Lower leg skin (tissue), 4 donors: ENCODE measurements at regions not wholly inside any gene's neighbourhood (a gene's known extent, or its start where the extent isn't known, plus 50 kb on each side); places are given as distances from the start of the nearest gene placed in this dataset.

Experiments
- DNase-seq, 2 donors: peaks; one replicate each; pipeline ENCODE4 v3.0.0-alpha.2; 2019; ENCODE audit warnings: low spot score in 2 of 2
- H3K4me3 ChIP-seq: fragments of 200-600 bp; sonication (generic); 2 replicates; pipeline ENCODE4 v1.5.1; 2017; ENCODE audit warnings: mild to moderate bottlenecking, low read depth; ENCODE audit not compliant: poor library complexity, severe bottlenecking
- CTCF ChIP-seq, 3 donors: fragments of 450-650 bp; IDR thresholded peaks; one replicate each; pipeline ENCODE4 v1.5.1; 2016; ENCODE audit warnings: antibody characterized with exemption in 3 of 3, mild to moderate bottlenecking in 3 of 3, moderate library complexity in 2 of 3
- POLR2A ChIP-seq, 2 donors: fragments of 450-650 bp; IDR thresholded peaks; one replicate each; pipeline ENCODE4 v1.6.1; 2016 to 2017; ENCODE audit warnings: antibody characterized with exemption in 2 of 2, mild to moderate bottlenecking in 1 of 2, moderate library complexity in 1 of 2
- WGBS, 2 donors: methylation state at CpG; one replicate each; pipeline ENCODE4 v1.1.5; 2018; 5-methylcytosine and 5-hydroxymethylcytosine counted together
- intact Hi-C: fragments of 100-400 bp; cut with DNase I; formaldehyde crosslinking; loops from one replicate; pipeline ENCODE4 v1.15.0; 2023; ENCODE audit warnings: low total_unique reads

GRCh38 chr1:8090241-8090702 lies 64.2 kb upstream of the ERRFI1 start:
- intact Hi-C loops = no loop called here
- no peak for TF ChIP-seq POLR2A (IDR thresholded peaks at IDR 0.05)
- no peak for TF ChIP-seq CTCF (IDR thresholded peaks at IDR 0.05)
- H3K4me3 ChIP-seq = no peak overlapping the region
- 61 to 73% methylated on average over 2 of the region's 2 CpGs for WGBS, 2 donors
- no peak for DNase-seq

- H3K4me3 ChIP-seq = no peak overlapping the region
- DNase-seq = no peak
- TF ChIP-seq POLR2A (IDR thresholded peaks at IDR 0.05) (no peak), CTCF (IDR thresholded peaks at IDR 0.05) (no peak)
- 77 to 81% methylated on average over 10 of the region's 10 CpGs for WGBS, 2 donors
- intact Hi-C loops = no loop called here
Observed at GRCh38 chr1:8089535-8090228, 63.6 kb upstream of the ERRFI1 start.

- 94% methylated on average over 1 of the region's 1 CpG for whole genome bisulfite sequencing, 2 donors
- H3K4me3 ChIP-seq = no peak overlapping the region
- no peak for DNase-seq
- intact Hi-C loops = no loop called here
- TF ChIP-seq POLR2A (IDR thresholded peaks at IDR 0.05) = no peak
- TF ChIP-seq CTCF (IDR thresholded peaks at IDR 0.05) = no peak
Observed at GRCh38 chr1:8086055-8086454, 59.9 kb upstream of the ERRFI1 start.

GRCh38 chr1:8084913-8085312 lies 58.8 kb upstream of the ERRFI1 start:
- WGBS, 2 donors = 94 to 97% methylated on average over 6 of the region's 6 CpGs
- intact Hi-C loops = no loop called here

GRCh38 chr1:8083739-8084484 lies 57.8 kb upstream of the ERRFI1 start:
- DNase-seq = no peak
- TF ChIP-seq CTCF (IDR thresholded peaks at IDR 0.05) = no peak
- no peak for TF ChIP-seq POLR2A (IDR thresholded peaks at IDR 0.05)
- WGBS, 2 donors = 61 to 69% methylated on average over 9 of the region's 9 CpGs
- H3K4me3 ChIP-seq = no peak overlapping the region
- intact Hi-C loops = no loop called here

More at GRCh38 chr1:8084913-8085312, 58.8 kb upstream of the ERRFI1 start:
- DNase-seq = no peak
- TF ChIP-seq POLR2A (IDR thresholded peaks at IDR 0.05) = no peak
- TF ChIP-seq CTCF (IDR thresholded peaks at IDR 0.05) = no peak
- no peak overlapping the region for H3K4me3 ChIP-seq
